ACHN (cell line): ENCODE measurements at regions not wholly inside any gene's neighbourhood (a gene's known extent, or its start where the extent isn't known, plus 50 kb on each side); places are given as distances from the start of the nearest gene placed in this dataset.

ENCODE experiments used
- DNase-seq: peaks from one replicate; pipeline ENCODE4 v3.0.0-alpha.2; 2015
- in situ Hi-C: cut with HindIII; loops from 2 replicates; pipeline ENCODE4 v1.10.0; 2017; ENCODE audit warnings: low sequenced_read_pairs, low pct_ligation_motif_present, low pct_unique_long_range_greater_than_20kb

- in situ Hi-C loops = no loop called here
Observed at GRCh38 chr4:156243015-156243414, 289.3 kb upstream of the CTSO start.

GRCh38 chr4:156242390-156242789 is 288.7 kb upstream of the CTSO start:
- in situ Hi-C loops = no loop called here
- no peak for DNase-seq

More at GRCh38 chr4:156243015-156243414, 289.3 kb upstream of the CTSO start:
- DNase-seq = no peak

DNA sequence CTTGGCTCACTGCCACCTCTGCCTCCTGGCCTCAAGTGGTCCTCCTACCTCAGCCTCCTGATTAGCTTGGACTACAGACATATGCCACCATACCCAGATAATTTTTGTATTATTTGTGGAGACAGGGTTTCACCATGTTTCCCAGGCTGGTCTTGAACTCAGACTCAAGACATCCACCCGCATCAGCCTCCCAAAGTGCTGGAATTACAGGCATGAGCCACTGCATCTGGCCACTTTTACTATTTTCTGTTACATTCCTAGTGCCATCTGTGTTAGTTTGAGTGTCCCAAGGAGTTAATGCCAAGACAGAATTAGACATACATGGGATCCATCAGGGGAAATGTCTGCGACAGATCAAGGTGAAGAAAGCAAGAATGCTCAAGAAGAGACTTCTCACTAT is 288.2 kb upstream of the CTSO start:
- no peak for DNase-seq
- in situ Hi-C loops = no loop called here

DNA sequence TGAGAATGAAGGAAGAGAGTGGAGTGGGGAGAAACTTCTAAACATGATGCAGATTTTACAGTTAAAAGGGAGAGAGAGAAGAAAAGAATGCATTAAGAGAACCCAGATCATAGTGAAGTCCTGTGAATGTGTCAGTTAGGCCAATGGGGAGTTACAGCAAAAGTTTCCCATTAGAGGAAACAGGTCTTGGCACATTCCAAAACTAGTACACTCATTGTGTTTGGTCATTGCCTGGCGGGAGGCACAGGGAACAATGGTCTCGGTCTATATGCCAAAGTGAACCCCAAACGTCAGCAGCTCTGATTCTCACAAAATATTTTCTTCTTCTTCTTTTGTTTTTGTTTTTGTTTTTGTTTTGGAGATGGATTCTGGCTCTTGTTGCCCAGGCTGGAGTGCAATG is 284.5 kb upstream of the CTSO start:
- in situ Hi-C loops = no loop called here

DNA sequence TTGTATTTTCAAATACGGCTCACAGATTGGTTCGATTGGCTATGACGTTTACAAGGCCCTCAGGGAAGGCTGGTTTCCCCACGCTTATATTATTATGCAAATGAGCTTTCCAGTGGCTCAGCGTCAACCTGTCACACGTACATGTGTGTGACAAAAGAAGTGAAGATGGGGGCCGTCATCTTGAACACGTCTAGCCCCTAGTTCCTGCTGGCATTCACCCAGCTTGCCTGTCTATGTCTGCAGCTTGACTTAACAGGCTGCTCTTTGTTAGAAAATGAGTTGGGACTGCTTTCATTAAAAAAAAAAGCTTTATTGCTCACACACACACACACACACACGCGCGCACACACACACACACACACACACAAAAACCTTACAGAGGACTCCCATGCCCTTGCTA is 283.6 kb upstream of the CTSO start:
- in situ Hi-C loops = no loop called here
- no peak for DNase-seq

More for the DNA sequence above, 284.5 kb upstream of the CTSO start:
- DNase-seq = no peak

GRCh38 chr4:156230176-156230575 is 276.5 kb upstream of the CTSO start:
- DNase-seq = no peak
- in situ Hi-C loops = no loop called here

DNA sequence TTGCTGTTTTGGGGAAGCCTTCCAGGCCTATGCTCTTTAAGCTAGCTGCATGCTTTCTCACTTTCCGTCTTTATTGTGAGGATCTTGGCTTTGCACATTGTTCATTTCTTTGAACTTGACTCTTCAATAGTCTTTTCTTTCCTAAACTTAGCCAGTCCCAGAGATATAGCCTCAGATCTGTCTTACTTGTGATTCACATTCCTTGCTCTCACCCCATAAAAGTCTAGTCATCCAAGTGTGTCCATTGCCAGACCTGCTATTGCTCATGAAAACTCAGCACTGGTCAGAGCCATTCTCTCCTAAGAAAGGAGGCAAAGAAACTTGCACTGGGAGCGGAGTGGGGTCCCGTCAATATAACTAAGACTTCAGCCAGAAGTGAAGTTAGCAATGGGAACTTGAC is 275.0 kb upstream of the CTSO start:
- in situ Hi-C loops = no loop called here
- no peak for DNase-seq

DNA sequence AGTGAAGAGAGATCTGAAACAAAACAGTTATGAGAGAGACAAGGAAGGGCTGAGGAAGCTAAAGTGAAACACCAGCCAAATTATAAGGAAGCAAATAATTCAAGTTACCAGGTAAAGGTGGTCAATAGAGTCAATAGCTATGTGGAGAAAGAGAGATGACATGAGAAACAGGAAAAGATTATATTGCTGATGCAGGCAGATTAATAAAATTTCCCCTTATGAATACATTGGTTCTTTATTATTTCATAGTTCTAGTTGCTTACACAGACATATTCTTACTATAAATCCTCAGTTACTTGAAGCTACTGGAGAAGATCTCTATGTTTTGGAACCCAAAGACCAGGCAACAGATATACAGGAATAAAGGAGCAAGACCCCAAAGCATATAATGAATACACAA is 273.7 kb upstream of the CTSO start:
- in situ Hi-C loops = no loop called here
- no peak for DNase-seq

DNA sequence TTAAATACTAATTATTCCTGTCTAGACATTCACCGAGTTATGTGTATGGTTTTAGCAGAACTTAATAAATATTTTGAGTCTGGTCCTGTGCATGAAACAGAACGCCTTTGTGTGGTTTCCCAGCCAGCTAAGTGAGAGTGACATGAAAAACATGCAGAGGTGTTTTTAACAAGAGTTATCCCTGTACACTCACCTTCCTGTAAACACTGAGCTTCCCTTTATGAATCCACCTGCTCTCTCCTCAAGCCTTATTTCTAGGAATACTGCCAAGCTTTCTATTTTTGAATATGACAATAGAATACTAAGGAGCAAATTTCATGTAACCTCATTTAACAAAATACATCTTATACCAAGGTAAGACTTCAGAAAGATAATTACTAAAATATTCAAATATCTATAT is 270.3 kb upstream of the CTSO start:
- in situ Hi-C loops = no loop called here
- DNase-seq = no peak

- no peak for DNase-seq
- in situ Hi-C loops = no loop called here
Observed at GRCh38 chr4:156217236-156217635, 263.6 kb upstream of the CTSO start.

GRCh38 chr4:156201050-156201449 is 247.4 kb upstream of the CTSO start:
- DNase-seq = no peak
- in situ Hi-C loops = no loop called here

GRCh38 chr4:156198511-156198910 is 244.8 kb upstream of the CTSO start:
- in situ Hi-C loops = no loop called here
- no peak for DNase-seq

- in situ Hi-C loops = no loop called here
- no peak for DNase-seq
Observed at GRCh38 chr4:156197216-156197615, 243.6 kb upstream of the CTSO start.

DNA sequence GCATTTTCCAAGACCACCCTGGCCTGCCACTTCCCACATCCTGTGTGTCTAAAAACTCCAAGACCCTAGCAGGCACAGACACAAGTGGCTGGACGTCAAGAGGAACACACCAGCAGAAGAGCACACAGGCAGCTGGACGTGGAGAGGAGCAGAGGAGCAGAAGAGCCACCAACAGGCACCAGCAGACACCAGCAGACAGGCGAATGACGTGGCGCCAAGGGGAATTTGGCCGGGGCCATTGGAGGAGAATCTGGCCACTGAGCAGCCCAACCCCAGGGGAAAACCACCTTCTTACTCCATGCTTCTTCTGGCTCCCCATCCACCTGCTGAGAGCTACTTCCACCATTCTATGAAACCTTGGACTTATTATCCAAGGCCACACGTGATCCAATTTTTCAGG is 243.1 kb upstream of the CTSO start:
- no peak for DNase-seq
- in situ Hi-C loops = no loop called here

- DNase-seq = no peak
- in situ Hi-C loops = no loop called here
Observed at GRCh38 chr4:156195914-156196313, 242.2 kb upstream of the CTSO start.

- no peak for DNase-seq
- in situ Hi-C loops = no loop called here
Observed at GRCh38 chr4:156194896-156195295, 241.2 kb upstream of the CTSO start.

DNA sequence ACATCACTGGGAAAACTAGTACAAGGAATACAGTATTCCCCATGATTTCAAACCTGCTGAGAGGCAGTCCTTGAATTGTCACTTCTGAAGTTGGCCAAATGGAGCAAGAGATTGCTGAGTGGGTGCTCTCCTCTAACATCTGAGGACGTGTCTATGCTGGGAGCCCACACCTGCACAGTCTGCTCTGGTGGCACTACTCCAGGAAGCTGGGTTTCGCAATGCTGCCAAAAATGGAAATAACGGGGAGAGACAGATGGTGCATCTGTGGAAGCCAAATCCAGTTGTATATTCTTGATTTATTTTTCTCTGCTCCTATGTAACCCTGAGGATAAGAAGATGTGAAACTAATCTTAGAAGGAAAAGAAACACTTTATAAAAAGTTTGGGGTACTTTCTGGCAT is 240.1 kb upstream of the CTSO start:
- in situ Hi-C loops = no loop called here
- no peak for DNase-seq

DNA sequence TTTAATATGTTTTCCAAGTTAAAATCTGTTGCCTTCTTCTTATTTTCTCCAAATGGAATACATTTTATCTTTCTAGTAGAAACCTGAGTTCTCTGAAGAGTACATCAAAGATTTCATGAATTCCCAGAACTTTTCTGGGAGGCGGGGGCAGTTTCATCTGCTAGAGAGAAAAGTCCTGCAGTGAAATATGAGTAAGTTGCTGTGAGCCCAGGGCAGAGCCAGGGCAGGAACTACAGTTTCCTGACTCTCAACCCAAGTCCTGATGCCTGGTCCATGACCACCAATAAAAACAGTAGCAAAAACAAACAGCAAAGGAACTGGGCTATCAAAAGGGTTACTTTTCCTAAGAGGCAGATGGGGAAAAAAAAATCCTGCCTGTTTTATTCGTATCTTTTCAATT is 239.4 kb upstream of the CTSO start:
- DNase-seq = no peak
- in situ Hi-C loops = no loop called here

DNA sequence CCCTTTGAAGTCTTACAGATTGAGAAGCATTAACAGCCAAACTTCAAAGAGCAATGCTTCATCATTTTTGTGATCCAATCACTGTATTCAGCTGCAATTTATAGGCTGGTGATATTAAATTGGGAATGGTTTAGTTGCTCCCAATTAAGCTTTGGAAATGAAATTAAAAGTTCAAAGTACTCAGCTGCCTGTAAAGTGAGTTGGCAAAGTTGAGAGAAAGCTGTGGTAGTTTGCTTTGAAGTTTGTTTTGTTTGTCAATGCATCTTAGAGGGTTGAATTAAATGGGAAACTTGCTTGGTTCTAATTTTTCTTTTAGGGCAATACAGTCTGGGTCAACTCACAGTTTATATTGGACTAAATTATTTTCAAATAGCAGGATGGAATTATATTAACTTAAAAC is 238.4 kb upstream of the CTSO start:
- DNase-seq = no peak
- in situ Hi-C loops = no loop called here

GRCh38 chr4:156191044-156191781 is 237.5 kb upstream of the CTSO start:
- in situ Hi-C loops = no loop called here

GRCh38 chr4:156190615-156191014 is 236.9 kb upstream of the CTSO start:
- DNase-seq = no peak
- in situ Hi-C loops = no loop called here

More at GRCh38 chr4:156191044-156191781, 237.5 kb upstream of the CTSO start:
- DNase-seq = no peak
